Lung (tissue), 11 donors: ENCODE measurements at regions not wholly inside any gene's neighbourhood (a gene's known extent, or its start where the extent isn't known, plus 50 kb on each side); places are given as distances from the start of the nearest gene placed in this dataset.
A peak's percentile ranks its signal among the peaks of the same experiment; 100 is the strongest.

ENCODE experiments used
- ATAC-seq: fragments of 200-7000 bp; cut with Tn5 transposase; one replicate; pipeline ENCODE4 v1.9.1; 2020; ENCODE audit warnings: moderate number of reproducible peaks; ENCODE audit not compliant: insufficient read depth, low FRiP score
- DNase-seq, 3 donors: peaks; one replicate each; pipeline ENCODE4 v3.0.0-alpha.2; 2013 to 2017
- H3K27ac ChIP-seq, 2 donors: one replicate each; pipeline ENCODE4 v1.5.1; 2013; ENCODE audit warnings: mild to moderate bottlenecking in 2 of 2, moderate library complexity in 2 of 2, control low read depth in 1 of 2, inconsistent platforms in 1 of 2, low read depth in 1 of 2, low read length in 1 of 2
- H3K27me3 ChIP-seq, 3 donors: one replicate each; pipeline ENCODE4 v1.5.1; 2013; ENCODE audit warnings: low read length in 2 of 3; ENCODE audit not compliant: control insufficient read depth in 3 of 3, insufficient read depth in 3 of 3
- H3K36me3 ChIP-seq, 4 donors: one replicate each; pipeline ENCODE4 v1.5.1; 2013; ENCODE audit warnings: low read length in 4 of 4, mild to moderate bottlenecking in 1 of 4, moderate library complexity in 1 of 4; ENCODE audit not compliant: control insufficient read depth in 4 of 4, insufficient read depth in 4 of 4
- H3K4me1 ChIP-seq, 5 donors: one replicate each; pipeline ENCODE4 v1.5.1; 2013; ENCODE audit warnings: low read length in 5 of 5, mild to moderate bottlenecking in 2 of 5, moderate library complexity in 1 of 5; ENCODE audit not compliant: control insufficient read depth in 5 of 5, insufficient read depth in 5 of 5
- H3K4me3 ChIP-seq: one replicate; pipeline ENCODE4 v1.5.1; 2013; ENCODE audit warnings: mild to moderate bottlenecking, control low read depth, moderate library complexity
- H3K9ac ChIP-seq, 2 donors: one replicate each; pipeline ENCODE4 v1.5.1; 2013; ENCODE audit warnings: low read length in 2 of 2, control low read depth in 1 of 2; ENCODE audit not compliant: insufficient read depth in 1 of 2
- H3K9me3 ChIP-seq, 4 donors: one replicate each; pipeline ENCODE4 v1.5.1; 2013; ENCODE audit warnings: low read length in 3 of 4, mild to moderate bottlenecking in 1 of 4, moderate library complexity in 1 of 4; ENCODE audit not compliant: control insufficient read depth in 4 of 4, insufficient read depth in 3 of 4
- CTCF ChIP-seq: IDR thresholded peaks from 2 replicates; pipeline ENCODE4 v1.5.1; 2012; ENCODE audit warnings: mild to moderate bottlenecking; ENCODE audit errors: control extremely low read depth, extremely low read depth
- WGBS, 2 donors: extraction: QIAGEN DNeasy Blood & Tissue Kit; methylation state at CpG; one replicate each; pipeline ENCODE4 v1.1.7; 2013; 5-methylcytosine and 5-hydroxymethylcytosine counted together
- donor health status: control.
- donor health status: control.
- donor health status: Bipolar disorder and iron deficiency.
- donor health status: healthy.
- donor health status: DM: yes; HTN: yes; CAD: no.

- ATAC-seq (no peak), DNase-seq (no peak)
- WGBS, 2 donors: 64 to 74% methylated on average over 1 of the region's 1 CpG
- no peak overlapping the region for H3K4me3 ChIP-seq
- H3K36me3 ChIP-seq: no peaks in the 10 kb centered on the region
- no peaks in the 10 kb centered on the region for H3K9me3 ChIP-seq
- H3K4me1 ChIP-seq: peaks cover 0 to 1% (median 0%) of the 10 kb centered on the region in 5 donors
- peak overlapping the region in 1 of 2 donors; percentile 59 for H3K27ac ChIP-seq
- H3K9ac ChIP-seq: no peak overlapping the region
- H3K27me3 ChIP-seq: no peaks in the 10 kb centered on the region
- TF ChIP-seq CTCF: no peak
Measured at GRCh38 chr5:96196890-96197289, 235.2 kb upstream of the ELL2 start.

GRCh38 chr5:96196407-96196806 lies 234.8 kb upstream of the ELL2 start:
- TF ChIP-seq CTCF: no peak
- DNase-seq (no peak), ATAC-seq (no peak)
- Histone ChIP-seq H3K9ac (no peak overlapping the region), H3K4me3 (no peak overlapping the region), H3K4me1 (peaks cover 0 to 1% (median 0%) of the 10 kb centered on the region in 5 donors), H3K36me3 (no peaks in the 10 kb centered on the region), H3K27ac (no peak overlapping the region), H3K9me3 (no peaks in the 10 kb centered on the region), H3K27me3 (no peaks in the 10 kb centered on the region)
- WGBS, 2 donors: 94 to 96% methylated on average over 4 of the region's 4 CpGs

- ATAC-seq (no peak), DNase-seq (no peak)
- no peak overlapping the region for H3K4me3 ChIP-seq
- no peak for TF ChIP-seq CTCF
- peaks cover 0 to 1% (median 0%) of the 10 kb centered on the region in 5 donors for H3K4me1 ChIP-seq
- H3K9me3 ChIP-seq: no peaks in the 10 kb centered on the region
- H3K9ac ChIP-seq: no peak overlapping the region
- WGBS, 2 donors: 73 to 100% methylated on average over 1 of the region's 1 CpG
- no peaks in the 10 kb centered on the region for H3K27me3 ChIP-seq
- no peaks in the 10 kb centered on the region for H3K36me3 ChIP-seq
- no peak overlapping the region for H3K27ac ChIP-seq
Measured at GRCh38 chr5:96195123-96195522, 233.5 kb upstream of the ELL2 start.

- ATAC-seq: no peak
- no peak for DNase-seq
- H3K9ac ChIP-seq: no peak overlapping the region
- H3K27ac ChIP-seq: no peak overlapping the region
- H3K4me3 ChIP-seq: no peak overlapping the region
- H3K27me3 ChIP-seq: no peaks in the 10 kb centered on the region
- H3K9me3 ChIP-seq: no peaks in the 10 kb centered on the region
- TF ChIP-seq CTCF: no peak
- no peaks in the 10 kb centered on the region for H3K4me1 ChIP-seq
- H3K36me3 ChIP-seq: no peaks in the 10 kb centered on the region
Measured at GRCh38 chr5:96194593-96194992, 232.9 kb upstream of the ELL2 start.
